Testis (tissue), 2 donors: ENCODE measurements at regions not wholly inside any gene's neighbourhood (a gene's known extent, or its start where the extent isn't known, plus 50 kb on each side); places are given as distances from the start of the nearest gene placed in this dataset.

Experiments used
- POLR2A ChIP-seq: fragments of 450-650 bp; IDR thresholded peaks from one replicate; pipeline ENCODE4 v1.6.1; 2017; ENCODE audit warnings: antibody characterized with exemption, mild to moderate bottlenecking, moderate library complexity
- TF ChIP-seq, protein P1 (sequence below), 3 experiments: fragments of 450-650 bp in 2 of 3; fragments of 200-600 bp in 1 of 3; sonication (generic) in 1 of 3; IDR thresholded peaks; one replicate each; pipeline ENCODE4 v1.5.1; 2016 to 2019; ENCODE audit warnings: antibody characterized with exemption in 3 of 3, mild to moderate bottlenecking in 2 of 3, moderate library complexity in 1 of 3

DNA sequence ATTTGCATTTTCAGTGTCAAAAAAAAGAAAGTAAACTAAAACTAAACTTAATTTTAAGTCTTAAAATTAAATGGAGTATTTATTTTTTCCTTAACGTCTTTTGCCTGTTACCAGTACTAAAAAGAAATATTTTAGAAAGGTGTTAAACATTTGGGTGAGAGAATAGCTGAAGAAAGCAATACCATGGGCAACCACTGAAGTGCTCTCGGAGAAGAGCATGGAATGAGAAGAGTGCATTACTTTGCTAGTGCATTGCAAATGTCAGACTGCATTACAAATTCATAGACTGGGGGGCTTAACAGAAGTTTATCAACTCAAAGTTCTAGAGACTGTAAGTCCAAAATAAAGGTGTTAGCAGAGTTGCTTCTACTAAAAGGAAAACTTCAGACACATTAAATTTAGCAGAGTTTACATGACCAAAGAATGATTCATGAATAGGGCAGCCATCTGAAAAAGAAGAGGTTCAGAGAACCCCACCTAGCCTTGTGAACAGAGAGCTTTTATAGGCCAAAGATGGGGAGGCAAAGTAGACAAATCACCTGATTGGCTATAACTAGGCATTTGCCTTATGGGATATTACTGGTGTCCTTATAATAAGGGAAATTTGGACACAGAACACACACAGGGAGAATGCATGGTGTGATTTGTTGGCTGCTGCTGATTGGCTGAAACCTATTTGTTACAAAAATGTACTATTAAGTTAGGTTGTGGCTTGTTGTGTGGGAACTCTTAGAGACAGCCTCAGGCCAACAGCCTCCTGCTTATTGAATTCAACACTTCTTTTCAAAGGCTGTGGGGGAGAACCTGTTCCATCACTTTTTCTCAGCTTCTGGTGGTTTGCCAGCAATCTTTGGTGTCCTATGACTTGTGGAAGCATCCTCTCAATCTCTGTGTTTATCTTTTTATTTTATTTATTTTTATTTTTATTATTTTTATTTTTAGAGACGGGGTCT is 106.7 kb upstream of the RREB1 start:
- TF ChIP-seq POLR2A: no peak
- TF ChIP-seq, protein P1, sequence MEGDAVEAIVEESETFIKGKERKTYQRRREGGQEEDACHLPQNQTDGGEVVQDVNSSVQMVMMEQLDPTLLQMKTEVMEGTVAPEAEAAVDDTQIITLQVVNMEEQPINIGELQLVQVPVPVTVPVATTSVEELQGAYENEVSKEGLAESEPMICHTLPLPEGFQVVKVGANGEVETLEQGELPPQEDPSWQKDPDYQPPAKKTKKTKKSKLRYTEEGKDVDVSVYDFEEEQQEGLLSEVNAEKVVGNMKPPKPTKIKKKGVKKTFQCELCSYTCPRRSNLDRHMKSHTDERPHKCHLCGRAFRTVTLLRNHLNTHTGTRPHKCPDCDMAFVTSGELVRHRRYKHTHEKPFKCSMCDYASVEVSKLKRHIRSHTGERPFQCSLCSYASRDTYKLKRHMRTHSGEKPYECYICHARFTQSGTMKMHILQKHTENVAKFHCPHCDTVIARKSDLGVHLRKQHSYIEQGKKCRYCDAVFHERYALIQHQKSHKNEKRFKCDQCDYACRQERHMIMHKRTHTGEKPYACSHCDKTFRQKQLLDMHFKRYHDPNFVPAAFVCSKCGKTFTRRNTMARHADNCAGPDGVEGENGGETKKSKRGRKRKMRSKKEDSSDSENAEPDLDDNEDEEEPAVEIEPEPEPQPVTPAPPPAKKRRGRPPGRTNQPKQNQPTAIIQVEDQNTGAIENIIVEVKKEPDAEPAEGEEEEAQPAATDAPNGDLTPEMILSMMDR (IDR thresholded peaks at IDR 0.05): peak in 1 of 3 experiments; percentile 3
